Globus pallidus (tissue), 1 donor: ENCODE measurements at regions not wholly inside any gene's neighbourhood (a gene's known extent, or its start where the extent isn't known, plus 50 kb on each side); places are given as distances from the start of the nearest gene placed in this dataset.

ENCODE experiments used
- DNase-seq: peaks from one replicate; pipeline ENCODE4 v3.0.0-alpha.2; 2015; ENCODE audit warnings: low spot score

DNA sequence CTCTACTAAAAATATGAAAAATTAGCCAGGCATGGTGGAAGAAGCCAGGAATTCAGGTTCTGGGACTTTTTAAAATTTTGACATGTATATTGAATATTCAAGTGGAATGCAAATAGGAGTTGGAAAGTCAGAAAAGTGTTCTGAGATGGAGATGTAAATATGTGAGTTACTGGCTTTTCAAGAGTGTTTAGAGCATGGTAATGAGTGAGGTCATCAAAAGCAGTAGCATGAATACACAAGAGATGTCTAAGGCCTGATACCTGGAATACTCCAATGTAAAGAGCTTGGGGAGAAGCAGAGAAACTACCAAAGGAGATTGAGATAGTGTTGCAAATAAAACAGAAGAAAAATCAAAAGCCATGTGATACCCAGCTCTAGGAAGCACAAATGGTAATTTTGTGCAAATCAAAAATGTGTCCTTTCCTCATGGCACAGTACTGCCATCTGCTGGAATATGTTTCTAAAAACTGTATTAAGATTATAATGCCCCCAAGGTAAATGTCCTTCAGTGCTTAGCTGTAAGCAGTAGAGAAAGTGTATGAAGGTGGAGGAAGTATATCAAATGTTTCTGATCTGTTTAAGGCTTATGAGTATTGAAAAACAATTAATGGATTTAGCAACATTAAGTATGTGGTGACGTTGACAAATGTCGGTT, 908.4 kb downstream of the KCNJ18 start:
- DNase-seq = peak; percentile 1
